HEK293 (cell line): ENCODE measurements at regions not wholly inside any gene's neighbourhood (a gene's known extent, or its start where the extent isn't known, plus 50 kb on each side); places are given as distances from the start of the nearest gene placed in this dataset.
A peak's percentile ranks its signal among the peaks of the same experiment; 100 is the strongest.

ENCODE experiments used
- GFI1B ChIP-seq: fragments of 450-650 bp; formaldehyde crosslinking; IDR thresholded peaks from 2 replicates; pipeline ENCODE4 v1.5.1; 2016; ENCODE audit warnings: missing biosample characterization, missing genetic modification characterization
- GLI2 ChIP-seq: fragments of 450-650 bp; formaldehyde crosslinking; IDR thresholded peaks from 2 replicates; pipeline ENCODE4; 2017; ENCODE audit warnings: missing biosample characterization, missing genetic modification characterization, low read depth, borderline replicate concordance
- GLIS1 ChIP-seq: fragments of 450-650 bp; formaldehyde crosslinking; IDR thresholded peaks from 2 replicates; pipeline ENCODE4 v1.5.1; 2016; ENCODE audit warnings: missing biosample characterization, missing genetic modification characterization
- HOXA7 ChIP-seq: sonication (generic); formaldehyde crosslinking; IDR thresholded peaks from 2 replicates; pipeline ENCODE4 v1.8.1; 2022; ENCODE audit warnings: missing genetic modification reagents, borderline replicate concordance
- IKZF3 ChIP-seq: fragments of 450-650 bp; IDR thresholded peaks from 2 replicates; pipeline ENCODE4 v1.5.0; 2018; ENCODE audit warnings: missing biosample characterization, mild to moderate bottlenecking, missing genetic modification characterization, moderate library complexity
- PRDM6 ChIP-seq: fragments of 450-650 bp; formaldehyde crosslinking; IDR thresholded peaks from 2 replicates; pipeline ENCODE4 v1.5.1; 2017; ENCODE audit warnings: missing biosample characterization, missing genetic modification characterization
- WT1 ChIP-seq: fragments of 450-650 bp; formaldehyde crosslinking; IDR thresholded peaks from 2 replicates; pipeline ENCODE4 v1.5.1; 2016; ENCODE audit warnings: missing biosample characterization, missing genetic modification characterization
- ZFP69B ChIP-seq: fragments of 450-650 bp; formaldehyde crosslinking; IDR thresholded peaks from 2 replicates; pipeline ENCODE4 v1.5.1; 2016; ENCODE audit warnings: missing biosample characterization, missing genetic modification characterization
- ZNF174 ChIP-seq: fragments of 450-650 bp; formaldehyde crosslinking; IDR thresholded peaks from 2 replicates; pipeline ENCODE4 v1.5.0; 2017; ENCODE audit warnings: missing biosample characterization, mild to moderate bottlenecking, missing genetic modification characterization
- ZNF24 ChIP-seq: fragments of 450-650 bp; formaldehyde crosslinking; IDR thresholded peaks from 2 replicates; pipeline ENCODE4 v1.5.1; 2016; ENCODE audit warnings: missing biosample characterization, missing genetic modification characterization
- ZNF341 ChIP-seq: fragments of 450-650 bp; formaldehyde crosslinking; IDR thresholded peaks from 2 replicates; pipeline ENCODE4; 2016; ENCODE audit warnings: low read depth, missing biosample characterization, missing genetic modification characterization
- ZNF580 ChIP-seq: fragments of 450-650 bp; formaldehyde crosslinking; IDR thresholded peaks from 2 replicates; pipeline ENCODE4 v1.5.1; 2016; ENCODE audit warnings: missing biosample characterization, missing genetic modification characterization
- ZNF600 ChIP-seq: fragments of 450-650 bp; formaldehyde crosslinking; IDR thresholded peaks from 2 replicates; pipeline ENCODE4 v1.5.1; 2016; ENCODE audit warnings: missing biosample characterization, missing genetic modification characterization
- ZNF664 ChIP-seq: fragments of 450-650 bp; formaldehyde crosslinking; IDR thresholded peaks from 2 replicates; pipeline ENCODE4 v1.5.1; 2016; ENCODE audit warnings: missing biosample characterization, missing genetic modification characterization
- ZNF707 ChIP-seq: fragments of 450-650 bp; formaldehyde crosslinking; IDR thresholded peaks from 2 replicates; pipeline ENCODE4 v1.5.1; 2016; ENCODE audit warnings: missing biosample characterization, missing genetic modification characterization
- ZNF843 ChIP-seq: fragments of 450-650 bp; formaldehyde crosslinking; IDR thresholded peaks from 2 replicates; pipeline ENCODE4 v1.5.1; 2016; ENCODE audit warnings: missing biosample characterization, missing genetic modification characterization
- ZSCAN30 ChIP-seq: fragments of 450-650 bp; IDR thresholded peaks from 2 replicates; pipeline ENCODE4 v1.5.1; 2018; ENCODE audit warnings: missing biosample characterization, mild to moderate bottlenecking, missing genetic modification characterization, moderate library complexity
- ZXDB ChIP-seq: fragments of 450-650 bp; formaldehyde crosslinking; IDR thresholded peaks from 2 replicates; pipeline ENCODE4 v1.5.1; 2016; ENCODE audit warnings: missing biosample characterization, missing genetic modification characterization
- TF ChIP-seq, protein P1 (sequence below): fragments of 450-650 bp; formaldehyde crosslinking; IDR thresholded peaks from 2 replicates; pipeline ENCODE4 v1.5.1; 2017; ENCODE audit warnings: missing biosample characterization, missing genetic modification characterization
- TF ChIP-seq, protein P2 (sequence below): fragments of 450-650 bp; formaldehyde crosslinking; IDR thresholded peaks from 2 replicates; pipeline ENCODE4 v1.5.1; 2016; ENCODE audit warnings: missing biosample characterization, missing genetic modification characterization
- TF ChIP-seq, protein P3 (sequence below): fragments of 450-650 bp; IDR thresholded peaks from 2 replicates; pipeline ENCODE4 v1.5.1; 2018; ENCODE audit warnings: missing biosample characterization, mild to moderate bottlenecking, missing genetic modification characterization

- TF ChIP-seq ZNF24 (peak; percentile 45; the same call in 1 of the 2 replicates), ZNF664 (tag by site-specific recombination) (peak; percentile 91), GLIS1 (tag by site-specific recombination) (peak; percentile 36), HOXA7 (no peak), ZNF707 (tag by site-specific recombination) (no peak), ZNF600 (tag by site-specific recombination) (peak; percentile 39; the same call in 1 of the 2 replicates), WT1 (peak; percentile 54; the same call in 1 of the 2 replicates), ZNF843 (tag by site-specific recombination) (peak; percentile 24; the same call in 1 of the 2 replicates), GFI1B (tag by site-specific recombination) (no peak), ZNF174 (tag by site-specific recombination) (no peak), ZFP69B (tag by site-specific recombination) (no peak), IKZF3 (0 out of 2 replicates have a peak, but pooled peaks have one; percentile 45), ZNF580 (tag by site-specific recombination) (no peak), ZXDB (tag by site-specific recombination) (peak; percentile 6), PRDM6 (tag by site-specific recombination) (peak; percentile 5; the same call in 1 of the 2 replicates), GLI2 (tag by site-specific recombination) (peak; percentile 54; the same call in 1 of the 2 replicates), ZNF341 (tag by site-specific recombination) (0 out of 2 replicates have a peak, but pooled peaks have one; percentile 23), ZSCAN30 (tag by site-specific recombination) (peak; percentile 36; the same call in 1 of the 2 replicates)
- TF ChIP-seq, protein P1, sequence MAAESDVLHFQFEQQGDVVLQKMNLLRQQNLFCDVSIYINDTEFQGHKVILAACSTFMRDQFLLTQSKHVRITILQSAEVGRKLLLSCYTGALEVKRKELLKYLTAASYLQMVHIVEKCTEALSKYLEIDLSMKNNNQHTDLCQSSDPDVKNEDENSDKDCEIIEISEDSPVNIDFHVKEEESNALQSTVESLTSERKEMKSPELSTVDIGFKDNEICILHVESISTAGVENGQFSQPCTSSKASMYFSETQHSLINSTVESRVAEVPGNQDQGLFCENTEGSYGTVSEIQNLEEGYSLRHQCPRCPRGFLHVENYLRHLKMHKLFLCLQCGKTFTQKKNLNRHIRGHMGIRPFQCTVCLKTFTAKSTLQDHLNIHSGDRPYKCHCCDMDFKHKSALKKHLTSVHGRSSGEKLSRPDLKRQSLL (tag by site-specific recombination), result peak; percentile 68
- TF ChIP-seq, protein P2, sequence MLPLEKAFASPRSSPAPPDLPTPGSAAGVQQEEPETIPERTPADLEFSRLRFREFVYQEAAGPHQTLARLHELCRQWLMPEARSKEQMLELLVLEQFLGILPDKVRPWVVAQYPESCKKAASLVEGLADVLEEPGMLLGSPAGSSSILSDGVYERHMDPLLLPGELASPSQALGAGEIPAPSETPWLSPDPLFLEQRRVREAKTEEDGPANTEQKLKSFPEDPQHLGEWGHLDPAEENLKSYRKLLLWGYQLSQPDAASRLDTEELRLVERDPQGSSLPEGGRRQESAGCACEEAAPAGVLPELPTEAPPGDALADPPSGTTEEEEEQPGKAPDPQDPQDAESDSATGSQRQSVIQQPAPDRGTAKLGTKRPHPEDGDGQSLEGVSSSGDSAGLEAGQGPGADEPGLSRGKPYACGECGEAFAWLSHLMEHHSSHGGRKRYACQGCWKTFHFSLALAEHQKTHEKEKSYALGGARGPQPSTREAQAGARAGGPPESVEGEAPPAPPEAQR (tag by site-specific recombination), result no peak
- TF ChIP-seq, protein P3, sequence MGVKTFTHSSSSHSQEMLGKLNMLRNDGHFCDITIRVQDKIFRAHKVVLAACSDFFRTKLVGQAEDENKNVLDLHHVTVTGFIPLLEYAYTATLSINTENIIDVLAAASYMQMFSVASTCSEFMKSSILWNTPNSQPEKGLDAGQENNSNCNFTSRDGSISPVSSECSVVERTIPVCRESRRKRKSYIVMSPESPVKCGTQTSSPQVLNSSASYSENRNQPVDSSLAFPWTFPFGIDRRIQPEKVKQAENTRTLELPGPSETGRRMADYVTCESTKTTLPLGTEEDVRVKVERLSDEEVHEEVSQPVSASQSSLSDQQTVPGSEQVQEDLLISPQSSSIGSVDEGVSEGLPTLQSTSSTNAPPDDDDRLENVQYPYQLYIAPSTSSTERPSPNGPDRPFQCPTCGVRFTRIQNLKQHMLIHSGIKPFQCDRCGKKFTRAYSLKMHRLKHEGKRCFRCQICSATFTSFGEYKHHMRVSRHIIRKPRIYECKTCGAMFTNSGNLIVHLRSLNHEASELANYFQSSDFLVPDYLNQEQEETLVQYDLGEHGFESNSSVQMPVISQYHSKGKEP (tag by site-specific recombination), result peak; percentile 36; the same call in 1 of the 2 replicates
Measured at GRCh38 chr3:34008836-34009809, 210.7 kb downstream of the PDCD6IP start (continued).
